ENCODE measurements at regions not wholly inside any gene's neighbourhood (a gene's known extent, or its start where the extent isn't known, plus 50 kb on each side); places are given as distances from the start of the nearest gene placed in this dataset.

DNA sequence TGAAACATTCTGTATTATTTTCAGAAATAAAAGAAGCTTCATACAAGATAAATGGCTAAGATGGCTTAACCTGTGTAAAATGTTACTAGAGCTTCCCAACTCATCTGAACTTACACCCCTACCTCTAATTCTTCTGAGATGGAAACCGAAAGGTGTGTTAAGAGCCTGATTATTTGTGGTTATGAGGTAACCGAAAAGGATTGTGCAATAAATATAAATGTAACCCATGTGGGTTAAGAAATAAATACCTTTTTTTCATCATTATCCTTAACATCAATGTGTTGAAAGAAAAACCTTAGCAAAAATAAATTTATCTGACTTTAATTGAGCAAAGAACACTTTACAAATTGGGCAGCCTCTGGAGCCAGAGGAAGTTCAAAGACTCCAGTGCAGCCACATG, 961.8 kb upstream of the SPRY2 start:
- TF ChIP-seq, protein P1, sequence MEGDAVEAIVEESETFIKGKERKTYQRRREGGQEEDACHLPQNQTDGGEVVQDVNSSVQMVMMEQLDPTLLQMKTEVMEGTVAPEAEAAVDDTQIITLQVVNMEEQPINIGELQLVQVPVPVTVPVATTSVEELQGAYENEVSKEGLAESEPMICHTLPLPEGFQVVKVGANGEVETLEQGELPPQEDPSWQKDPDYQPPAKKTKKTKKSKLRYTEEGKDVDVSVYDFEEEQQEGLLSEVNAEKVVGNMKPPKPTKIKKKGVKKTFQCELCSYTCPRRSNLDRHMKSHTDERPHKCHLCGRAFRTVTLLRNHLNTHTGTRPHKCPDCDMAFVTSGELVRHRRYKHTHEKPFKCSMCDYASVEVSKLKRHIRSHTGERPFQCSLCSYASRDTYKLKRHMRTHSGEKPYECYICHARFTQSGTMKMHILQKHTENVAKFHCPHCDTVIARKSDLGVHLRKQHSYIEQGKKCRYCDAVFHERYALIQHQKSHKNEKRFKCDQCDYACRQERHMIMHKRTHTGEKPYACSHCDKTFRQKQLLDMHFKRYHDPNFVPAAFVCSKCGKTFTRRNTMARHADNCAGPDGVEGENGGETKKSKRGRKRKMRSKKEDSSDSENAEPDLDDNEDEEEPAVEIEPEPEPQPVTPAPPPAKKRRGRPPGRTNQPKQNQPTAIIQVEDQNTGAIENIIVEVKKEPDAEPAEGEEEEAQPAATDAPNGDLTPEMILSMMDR (conservative IDR thresholded peaks at IDR 0.05; ENCODE audit: low read depth, low read length): no peak
- TF ChIP-seq BHLHE40 (IDR thresholded peaks at IDR 0.05; ENCODE audit: low read depth, low read length) (no peak), SMC3 (IDR thresholded peaks at IDR 0.05; ENCODE audit: low read depth, low read length) (no peak), POLR2A (IDR thresholded peaks at IDR 0.05; ENCODE audit: low read depth, low read length) (no peak), RCOR1 (IDR thresholded peaks at IDR 0.05; ENCODE audit: insufficient replicate concordance, low read length) (no peak), MAZ (IDR thresholded peaks at IDR 0.05; ENCODE audit: borderline replicate concordance, low read depth, low read length) (no peak), FOS (IDR thresholded peaks at IDR 0.05; ENCODE audit: low read depth, low read length) (no peak), CEBPB (IDR thresholded peaks at IDR 0.05; ENCODE audit: low read depth, low read length) (peak; percentile 50), MXI1 (IDR thresholded peaks at IDR 0.05; ENCODE audit: borderline replicate concordance, low read depth, low read length) (no peak), RAD21 (IDR thresholded peaks at IDR 0.05; ENCODE audit: low read length) (no peak), RFX5 (IDR thresholded peaks at IDR 0.05; ENCODE audit: low read depth, low read length) (no peak)
- TF ChIP-seq, protein P2, sequence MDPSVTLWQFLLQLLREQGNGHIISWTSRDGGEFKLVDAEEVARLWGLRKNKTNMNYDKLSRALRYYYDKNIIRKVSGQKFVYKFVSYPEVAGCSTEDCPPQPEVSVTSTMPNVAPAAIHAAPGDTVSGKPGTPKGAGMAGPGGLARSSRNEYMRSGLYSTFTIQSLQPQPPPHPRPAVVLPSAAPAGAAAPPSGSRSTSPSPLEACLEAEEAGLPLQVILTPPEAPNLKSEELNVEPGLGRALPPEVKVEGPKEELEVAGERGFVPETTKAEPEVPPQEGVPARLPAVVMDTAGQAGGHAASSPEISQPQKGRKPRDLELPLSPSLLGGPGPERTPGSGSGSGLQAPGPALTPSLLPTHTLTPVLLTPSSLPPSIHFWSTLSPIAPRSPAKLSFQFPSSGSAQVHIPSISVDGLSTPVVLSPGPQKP (IDR thresholded peaks at IDR 0.05; ENCODE audit: borderline replicate concordance, low read depth, low read length): no peak
- TF ChIP-seq, protein P3, sequence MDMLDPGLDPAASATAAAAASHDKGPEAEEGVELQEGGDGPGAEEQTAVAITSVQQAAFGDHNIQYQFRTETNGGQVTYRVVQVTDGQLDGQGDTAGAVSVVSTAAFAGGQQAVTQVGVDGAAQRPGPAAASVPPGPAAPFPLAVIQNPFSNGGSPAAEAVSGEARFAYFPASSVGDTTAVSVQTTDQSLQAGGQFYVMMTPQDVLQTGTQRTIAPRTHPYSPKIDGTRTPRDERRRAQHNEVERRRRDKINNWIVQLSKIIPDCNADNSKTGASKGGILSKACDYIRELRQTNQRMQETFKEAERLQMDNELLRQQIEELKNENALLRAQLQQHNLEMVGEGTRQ (IDR thresholded peaks at IDR 0.05; ENCODE audit: low read depth, low read length): no peak

Data from IMR-90 (cell line).